Endothelial cell of umbilical vein (primary cell): ENCODE measurements at regions not wholly inside any gene's neighbourhood (a gene's known extent, or its start where the extent isn't known, plus 50 kb on each side); places are given as distances from the start of the nearest gene placed in this dataset.

ENCODE experiments used
- BruUV-seq: library from RNA; stranded (reverse); fragments of 400-500 nt; replicated peaks from 2 replicates; lab custom pipeline; 2021; lab: Mats Ljungman, UMichigan
- CTCF ChIA-PET: fragments of 300-600, 350-600 bp; sonication (Branson Sonifier 250); formaldehyde crosslinking; loops from one replicate; lab custom pipeline; 2021; ENCODE audit warnings: antibody characterized with exemption, inconsistent platforms; lab: Charles Lee
- POLR2A ChIA-PET: fragments of 300-600, 350-600 bp; sonication (Branson Sonifier 250); formaldehyde crosslinking; loops from one replicate; lab custom pipeline; 2021; ENCODE audit warnings: antibody characterized with exemption, inconsistent platforms; lab: Charles Lee
- DNase-seq: peaks from one replicate; pipeline ENCODE4 v3.0.0-alpha.2; 2011; ENCODE audit warnings: low read depth, low spot score
- FAIRE-seq: peaks from 2 replicates; lab custom pipeline; 2011; peaks lifted over from hg19 to GRCh38; lab: Jason Lieb, UNC
- H2AFZ ChIP-seq: 2 replicates; pipeline ENCODE4 v1.6.0; 2012; ENCODE audit warnings: low read depth, low read length, control low read depth, inconsistent platforms
- H3K27ac ChIP-seq: 2 replicates; pipeline ENCODE4 v1.5.1; 2011; ENCODE audit warnings: low read depth, mild to moderate bottlenecking, control low read depth, low read length, moderate library complexity; ENCODE audit not compliant: insufficient read depth
- H3K27me3 ChIP-seq, 2 experiments: 2 replicates each; pipeline versions ENCODE4 v1.6.0 to v1.6.1; 2011; ENCODE audit warnings: low read length in 2 of 2, mixed read lengths in 1 of 2; ENCODE audit not compliant: control insufficient read depth in 2 of 2, insufficient read depth in 2 of 2
- H3K36me3 ChIP-seq, 2 experiments: 2 replicates in 1 of 2; 3 replicates in 1 of 2; pipeline ENCODE4 v1.5.1; 2011; ENCODE audit warnings: low read length in 2 of 2, mild to moderate bottlenecking in 1 of 2, moderate library complexity in 1 of 2; ENCODE audit not compliant: control insufficient read depth in 2 of 2, insufficient read depth in 2 of 2; ENCODE audit errors: extremely low read depth in 1 of 2
- H3K4me1 ChIP-seq: 3 replicates; pipeline ENCODE4 v1.5.1; 2011; ENCODE audit warnings: mild to moderate bottlenecking, low read length; ENCODE audit not compliant: control insufficient read depth, insufficient read depth; ENCODE audit errors: extremely low read depth
- H3K4me2 ChIP-seq: 2 replicates; pipeline ENCODE4 v1.6.1; 2011; ENCODE audit warnings: low read length, control low read depth, mixed read lengths; ENCODE audit not compliant: insufficient read depth
- H3K4me3 ChIP-seq, 3 experiments: fragments of 200-600 bp in 1 of 3; sonication (generic), shearing (Covaris generic) in 1 of 3; replicated peaks in 1 of 3; 2 replicates each; pipeline ENCODE4 v1.5.1; 2011 to 2016; ENCODE audit warnings: control low read depth in 3 of 3, low read length in 3 of 3, mild to moderate bottlenecking in 2 of 3, inconsistent platforms in 1 of 3, low read depth in 1 of 3, moderate library complexity in 1 of 3; ENCODE audit not compliant: insufficient read depth in 1 of 3
- H3K79me2 ChIP-seq: 2 replicates; pipeline ENCODE4 v1.6.0; 2012; ENCODE audit warnings: low read length, inconsistent platforms; ENCODE audit not compliant: control insufficient read depth, insufficient read depth
- H3K9ac ChIP-seq: replicated peaks from 2 replicates; pipeline ENCODE3; 2011; ENCODE audit warnings: low read length, control low read depth; ENCODE audit not compliant: insufficient read depth; ENCODE audit errors: extremely low read depth
- H3K9me1 ChIP-seq: replicated peaks from 3 replicates; pipeline ENCODE4 v1.6.0; 2011; ENCODE audit warnings: mild to moderate bottlenecking, low read length; ENCODE audit not compliant: control insufficient read depth, insufficient read depth; ENCODE audit errors: extremely low read depth
- H3K9me3 ChIP-seq: replicated peaks from 2 replicates; pipeline ENCODE4 v1.5.1; 2012; ENCODE audit warnings: low read length, inconsistent platforms; ENCODE audit not compliant: control insufficient read depth, insufficient read depth
- H4K20me1 ChIP-seq: replicated peaks from 2 replicates; pipeline ENCODE3; 2011; ENCODE audit warnings: mild to moderate bottlenecking, low read length; ENCODE audit not compliant: control insufficient read depth, insufficient read depth; ENCODE audit errors: extremely low read depth
- EZH2 ChIP-seq: IDR thresholded peaks from 2 replicates; pipeline ENCODE4 v1.6.1; 2012; ENCODE audit warnings: borderline replicate concordance, low read depth, mild to moderate bottlenecking, moderate library complexity, low read length, inconsistent platforms; ENCODE audit not compliant: severe bottlenecking
- FOS ChIP-seq: IDR thresholded peaks from 2 replicates; pipeline ENCODE4 v1.6.1; 2011; ENCODE audit warnings: mild to moderate bottlenecking, low read length, moderate library complexity, borderline replicate concordance; ENCODE audit not compliant: insufficient read depth
- GATA2 ChIP-seq: IDR thresholded peaks from 2 replicates; pipeline ENCODE4 v1.7.0; 2011; ENCODE audit warnings: low read depth, mild to moderate bottlenecking, moderate library complexity, mixed read lengths, low read length; ENCODE audit not compliant: insufficient read length, insufficient read depth
- JUN ChIP-seq: IDR thresholded peaks from 2 replicates; pipeline ENCODE4 v1.6.1; 2011; ENCODE audit warnings: borderline replicate concordance, low read depth; ENCODE audit not compliant: insufficient read length, insufficient read depth
- MAX ChIP-seq: IDR thresholded peaks from 2 replicates; pipeline ENCODE4 v1.6.1; 2011; ENCODE audit not compliant: insufficient read depth, insufficient read length
- MYC ChIP-seq: IDR thresholded peaks from one replicate; pipeline ENCODE4 v1.6.1; 2011; ENCODE audit warnings: mild to moderate bottlenecking, low read depth, low read length
- POLR2A ChIP-seq: IDR thresholded peaks from 2 replicates; pipeline ENCODE4 v1.6.1; 2012; ENCODE audit warnings: low read depth, mild to moderate bottlenecking, control low read depth, low read length
- POLR2AphosphoS5 ChIP-seq: IDR thresholded peaks from 2 replicates; pipeline ENCODE4 v1.6.1; 2012; ENCODE audit warnings: low read depth, mild to moderate bottlenecking, control low read depth, low read length, moderate library complexity; ENCODE audit not compliant: insufficient read depth
- dilution Hi-C: fragments of 300-500 bp; cut with MboI; formaldehyde crosslinking; loops from one replicate; pipeline ENCODE4 v1.15.0; 2019; ENCODE audit warnings: low sequenced_read_pairs; ENCODE audit not compliant: extremely low pct_ligation_motif_present
- intact Hi-C: fragments of 100-400 bp; cut with micrococcal nuclease; formaldehyde crosslinking; loops from one replicate; pipeline ENCODE4 v1.10.0; 2022
- TF ChIP-seq, protein P1 (sequence below), 2 donors: IDR thresholded peaks; 1 replicate in 1 of 2; 2 replicates in 1 of 2; pipeline ENCODE4 v1.5.1; 2011; ENCODE audit warnings: low read length in 2 of 2, mild to moderate bottlenecking in 2 of 2, moderate library complexity in 2 of 2, control low read depth in 1 of 2, inconsistent platforms in 1 of 2, low read depth in 1 of 2; ENCODE audit not compliant: insufficient read depth in 1 of 2; ENCODE audit errors: extremely low read depth in 1 of 2

- no peak overlapping the region for H2AFZ ChIP-seq
- no peak overlapping the region for H3K4me2 ChIP-seq
- H3K9ac ChIP-seq: no peak overlapping the region
- H3K79me2 ChIP-seq: no peaks in the 10 kb centered on the region
- no peaks in the 10 kb centered on the region for H3K36me3 ChIP-seq
- no peaks in the 10 kb centered on the region for H3K9me3 ChIP-seq
- no TSS peak for BruUV-seq
- FAIRE-seq (no peak), DNase-seq (no peak)
- TF ChIP-seq JUN (no peak), POLR2AphosphoS5 (no peak), FOS (no peak)
- no peaks in the 10 kb centered on the region for H3K4me1 ChIP-seq
- intact Hi-C loops: no loop called here
- no peak overlapping the region for H3K4me3 ChIP-seq
- H3K9me1 ChIP-seq: no peaks in the 10 kb centered on the region
- H3K27ac ChIP-seq: no peak overlapping the region
- no peaks in the 10 kb centered on the region for H3K27me3 ChIP-seq
- CTCF ChIA-PET: no interaction called here
- no peaks in the 10 kb centered on the region for H4K20me1 ChIP-seq
- dilution Hi-C loops: no loop called here
- POLR2A ChIA-PET: no interaction called here
These were observed 451.7 kb downstream of the MATN1 start for GRCh38 chr1:30271401-30272276.

GRCh38 chr1:30270461-30270860 lies 452.9 kb downstream of the MATN1 start:
- Histone ChIP-seq H3K9ac (no peak overlapping the region), H3K36me3 (no peaks in the 10 kb centered on the region), H3K9me1 (no peaks in the 10 kb centered on the region), H3K4me2 (no peak overlapping the region), H3K79me2 (no peaks in the 10 kb centered on the region), H2AFZ (no peak overlapping the region), H3K9me3 (no peaks in the 10 kb centered on the region), H4K20me1 (no peaks in the 10 kb centered on the region), H3K27ac (no peak overlapping the region), H3K27me3 (no peaks in the 10 kb centered on the region), H3K4me1 (no peaks in the 10 kb centered on the region), H3K4me3 (no peak overlapping the region)
- no peak for TF ChIP-seq FOS
- TF ChIP-seq MAX: no peak
- no peak for TF ChIP-seq POLR2A
- TF ChIP-seq, protein P1, sequence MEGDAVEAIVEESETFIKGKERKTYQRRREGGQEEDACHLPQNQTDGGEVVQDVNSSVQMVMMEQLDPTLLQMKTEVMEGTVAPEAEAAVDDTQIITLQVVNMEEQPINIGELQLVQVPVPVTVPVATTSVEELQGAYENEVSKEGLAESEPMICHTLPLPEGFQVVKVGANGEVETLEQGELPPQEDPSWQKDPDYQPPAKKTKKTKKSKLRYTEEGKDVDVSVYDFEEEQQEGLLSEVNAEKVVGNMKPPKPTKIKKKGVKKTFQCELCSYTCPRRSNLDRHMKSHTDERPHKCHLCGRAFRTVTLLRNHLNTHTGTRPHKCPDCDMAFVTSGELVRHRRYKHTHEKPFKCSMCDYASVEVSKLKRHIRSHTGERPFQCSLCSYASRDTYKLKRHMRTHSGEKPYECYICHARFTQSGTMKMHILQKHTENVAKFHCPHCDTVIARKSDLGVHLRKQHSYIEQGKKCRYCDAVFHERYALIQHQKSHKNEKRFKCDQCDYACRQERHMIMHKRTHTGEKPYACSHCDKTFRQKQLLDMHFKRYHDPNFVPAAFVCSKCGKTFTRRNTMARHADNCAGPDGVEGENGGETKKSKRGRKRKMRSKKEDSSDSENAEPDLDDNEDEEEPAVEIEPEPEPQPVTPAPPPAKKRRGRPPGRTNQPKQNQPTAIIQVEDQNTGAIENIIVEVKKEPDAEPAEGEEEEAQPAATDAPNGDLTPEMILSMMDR (IDR thresholded peaks at IDR 0.05; ENCODE audit: extremely low read depth in 1 of 2, insufficient read depth in 1 of 2, low read depth in 1 of 2, low read length in 2 of 2): no peak
- TF ChIP-seq EZH2: no peak
- TF ChIP-seq MYC: no peak
- no peak for TF ChIP-seq JUN
- TF ChIP-seq POLR2AphosphoS5: no peak
- TF ChIP-seq GATA2: no peak
- no TSS peak for BruUV-seq
- DNase-seq (no peak), FAIRE-seq (no peak)
- ChIA-PET CTCF (no interaction called here), POLR2A (no interaction called here)
- dilution Hi-C loops: no loop called here
- intact Hi-C loops: no loop called here
